PC-3 (cell line): ENCODE measurements at regions not wholly inside any gene's neighbourhood (a gene's known extent, or its start where the extent isn't known, plus 50 kb on each side); places are given as distances from the start of the nearest gene placed in this dataset.
"Not testable (repeated sequence)": the region's sequence is repeated elsewhere in the genome, so short reads cannot be mapped to it uniquely, and the experiment has no call there.

Source experiments
- EZH2phosphoT487 ChIP-seq: fragments of 300-600 bp; sonication (generic); IDR thresholded peaks from 2 replicates; pipeline ENCODE4 v1.6.1; 2018; ENCODE audit warnings: mild to moderate bottlenecking, antibody characterized with exemption, low read length, borderline replicate concordance
- TF ChIP-seq, protein P1 (sequence below): fragments of 300-600 bp; sonication (generic); conservative IDR thresholded peaks from 2 replicates; pipeline ENCODE4 v1.5.1; 2017; ENCODE audit warnings: antibody characterized with exemption, low read depth, mild to moderate bottlenecking, low read length

- TF ChIP-seq, protein P1, sequence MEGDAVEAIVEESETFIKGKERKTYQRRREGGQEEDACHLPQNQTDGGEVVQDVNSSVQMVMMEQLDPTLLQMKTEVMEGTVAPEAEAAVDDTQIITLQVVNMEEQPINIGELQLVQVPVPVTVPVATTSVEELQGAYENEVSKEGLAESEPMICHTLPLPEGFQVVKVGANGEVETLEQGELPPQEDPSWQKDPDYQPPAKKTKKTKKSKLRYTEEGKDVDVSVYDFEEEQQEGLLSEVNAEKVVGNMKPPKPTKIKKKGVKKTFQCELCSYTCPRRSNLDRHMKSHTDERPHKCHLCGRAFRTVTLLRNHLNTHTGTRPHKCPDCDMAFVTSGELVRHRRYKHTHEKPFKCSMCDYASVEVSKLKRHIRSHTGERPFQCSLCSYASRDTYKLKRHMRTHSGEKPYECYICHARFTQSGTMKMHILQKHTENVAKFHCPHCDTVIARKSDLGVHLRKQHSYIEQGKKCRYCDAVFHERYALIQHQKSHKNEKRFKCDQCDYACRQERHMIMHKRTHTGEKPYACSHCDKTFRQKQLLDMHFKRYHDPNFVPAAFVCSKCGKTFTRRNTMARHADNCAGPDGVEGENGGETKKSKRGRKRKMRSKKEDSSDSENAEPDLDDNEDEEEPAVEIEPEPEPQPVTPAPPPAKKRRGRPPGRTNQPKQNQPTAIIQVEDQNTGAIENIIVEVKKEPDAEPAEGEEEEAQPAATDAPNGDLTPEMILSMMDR: not testable (repeated sequence)
- TF ChIP-seq EZH2phosphoT487: not testable (repeated sequence)
These were observed 87.3 kb upstream of the EEPD1 start for GRCh38 chr7:36065563-36066342.
